ENCODE measurements at regions not wholly inside any gene's neighbourhood (a gene's known extent, or its start where the extent isn't known, plus 50 kb on each side); places are given as distances from the start of the nearest gene placed in this dataset.

GRCh38 chr20:11315525-11315924 lies 602.2 kb upstream of the BTBD3 start:
- H2AK5ac ChIP-seq (ENCODE audit: low read length, severe bottlenecking) = no peak overlapping the region
- H4K8ac ChIP-seq (ENCODE audit: low read length) = no peak overlapping the region
- no peak overlapping the region for H3K23ac ChIP-seq (ENCODE audit: low read length in 2 of 2)
- no peak overlapping the region for H3K4me2 ChIP-seq (ENCODE audit: low read length, poor library complexity, severe bottlenecking)
- no peak overlapping the region for H2AFZ ChIP-seq (ENCODE audit: low read depth, low read length)
- H3K4me3 ChIP-seq (ENCODE audit: insufficient read depth in 1 of 2, low read depth in 1 of 2, low read length in 2 of 2) = no peak overlapping the region
- no peaks in the 10 kb centered on the region for H3K27me3 ChIP-seq (ENCODE audit: control insufficient read depth in 1 of 2, insufficient read depth in 1 of 2, low read length in 2 of 2)
- H2BK120ac ChIP-seq (ENCODE audit: low read depth, low read length) = no peak overlapping the region
- H3K4me1 ChIP-seq (ENCODE audit: control insufficient read depth, insufficient read depth, low read depth, low read length) = no peaks in the 10 kb centered on the region
- no peak overlapping the region for H4K91ac ChIP-seq (ENCODE audit: low read length)
- H3K79me1 ChIP-seq (replicated peaks; ENCODE audit: low read length, poor library complexity, severe bottlenecking) = no peaks in the 10 kb centered on the region
- no peak overlapping the region for H2BK12ac ChIP-seq (ENCODE audit: low read length in 2 of 2)
- H3K27ac ChIP-seq (ENCODE audit: low read length, poor library complexity, severe bottlenecking) = peak overlapping the region; percentile 43
- no peak overlapping the region for H2BK15ac ChIP-seq (ENCODE audit: low read depth, poor library complexity, severe bottlenecking)
- DNase-seq = no peak
- no peak overlapping the region for H3K4ac ChIP-seq (ENCODE audit: low read depth in 1 of 2, low read length in 2 of 2)
- no peak overlapping the region for H3K14ac ChIP-seq (ENCODE audit: low read length in 2 of 2)
- peaks cover 11% of the 10 kb centered on the region for H3K9me3 ChIP-seq (ENCODE audit: control insufficient read depth, low read length)
- H3K36me3 ChIP-seq (ENCODE audit: control insufficient read depth in 1 of 2, insufficient read depth in 2 of 2, low read depth in 1 of 2, low read length in 2 of 2) = no peaks in the 10 kb centered on the region
- H3K9ac ChIP-seq (ENCODE audit: low read length) = no peak overlapping the region
- no peak overlapping the region for H2BK5ac ChIP-seq (ENCODE audit: low read depth, low read length, poor library complexity, severe bottlenecking)
- no CpG with 5 or more reads among the region's 2 CpGs for WGBS
- H3K18ac ChIP-seq (ENCODE audit: low read depth in 1 of 2, low read length in 2 of 2) = no peak overlapping the region

DNA sequence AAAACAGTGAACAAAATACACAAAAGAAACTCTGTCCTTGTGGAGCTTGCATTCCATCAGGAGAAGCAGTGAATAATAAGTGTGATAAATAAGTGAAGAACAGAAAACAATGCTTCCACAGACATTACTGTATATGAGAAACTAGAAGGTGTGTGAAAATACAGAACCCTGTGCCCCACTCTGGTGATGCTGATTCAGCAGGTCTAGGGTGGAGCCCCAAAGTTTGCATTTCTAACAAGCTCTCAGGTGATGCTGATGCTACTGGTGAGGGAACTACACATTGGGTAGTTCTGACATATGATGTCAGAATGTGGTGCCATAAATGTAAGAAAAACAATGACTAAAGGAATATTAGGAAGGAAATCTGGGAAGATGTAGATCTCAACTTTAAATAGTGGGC lies 601.4 kb upstream of the BTBD3 start:
- Histone ChIP-seq H2BK5ac (ENCODE audit: low read depth, low read length, poor library complexity, severe bottlenecking) (no peak overlapping the region), H3K18ac (ENCODE audit: low read depth in 1 of 2, low read length in 2 of 2) (no peak overlapping the region), H3K27ac (ENCODE audit: low read length, poor library complexity, severe bottlenecking) (peak overlapping the region; percentile 13), H3K9ac (ENCODE audit: low read length) (no peak overlapping the region), H3K14ac (ENCODE audit: low read length in 2 of 2) (no peak overlapping the region), H2AFZ (ENCODE audit: low read depth, low read length) (no peak overlapping the region), H3K36me3 (ENCODE audit: control insufficient read depth in 1 of 2, insufficient read depth in 2 of 2, low read depth in 1 of 2, low read length in 2 of 2) (no peaks in the 10 kb centered on the region), H3K27me3 (ENCODE audit: control insufficient read depth in 1 of 2, insufficient read depth in 1 of 2, low read length in 2 of 2) (no peaks in the 10 kb centered on the region), H3K79me1 (replicated peaks; ENCODE audit: low read length, poor library complexity, severe bottlenecking) (no peaks in the 10 kb centered on the region), H3K4me2 (ENCODE audit: low read length, poor library complexity, severe bottlenecking) (no peak overlapping the region), H3K4me1 (ENCODE audit: control insufficient read depth, insufficient read depth, low read depth, low read length) (no peaks in the 10 kb centered on the region), H3K23ac (ENCODE audit: low read length in 2 of 2) (no peak overlapping the region), H3K9me3 (ENCODE audit: control insufficient read depth, low read length) (peaks cover 16% of the 10 kb centered on the region), H4K91ac (ENCODE audit: low read length) (no peak overlapping the region), H2BK120ac (ENCODE audit: low read depth, low read length) (no peak overlapping the region), H4K8ac (ENCODE audit: low read length) (no peak overlapping the region), H2BK15ac (ENCODE audit: low read depth, poor library complexity, severe bottlenecking) (no peak overlapping the region), H3K4ac (ENCODE audit: low read depth in 1 of 2, low read length in 2 of 2) (no peak overlapping the region), H2BK12ac (ENCODE audit: low read length in 2 of 2) (no peak overlapping the region), H3K4me3 (ENCODE audit: insufficient read depth in 1 of 2, low read depth in 1 of 2, low read length in 2 of 2) (no peak overlapping the region), H2AK5ac (ENCODE audit: low read length, severe bottlenecking) (no peak overlapping the region)
- no peak for DNase-seq

GRCh38 chr20:11320033-11320432 lies 597.7 kb upstream of the BTBD3 start:
- H2BK12ac ChIP-seq (ENCODE audit: low read length in 2 of 2) = no peak overlapping the region
- H3K9ac ChIP-seq (ENCODE audit: low read length) = no peak overlapping the region
- no peak overlapping the region for H3K4me2 ChIP-seq (ENCODE audit: low read length, poor library complexity, severe bottlenecking)
- H3K27me3 ChIP-seq (ENCODE audit: control insufficient read depth in 1 of 2, insufficient read depth in 1 of 2, low read length in 2 of 2) = no peaks in the 10 kb centered on the region
- no peak overlapping the region for H2BK15ac ChIP-seq (ENCODE audit: low read depth, poor library complexity, severe bottlenecking)
- H3K14ac ChIP-seq (ENCODE audit: low read length in 2 of 2) = no peak overlapping the region
- H3K4me3 ChIP-seq (ENCODE audit: insufficient read depth in 1 of 2, low read depth in 1 of 2, low read length in 2 of 2) = no peak overlapping the region
- no peak overlapping the region for H3K18ac ChIP-seq (ENCODE audit: low read depth in 1 of 2, low read length in 2 of 2)
- no peak for DNase-seq
- no peak overlapping the region for H4K8ac ChIP-seq (ENCODE audit: low read length)
- no peak overlapping the region for H3K23ac ChIP-seq (ENCODE audit: low read length in 2 of 2)
- no peak overlapping the region for H2BK5ac ChIP-seq (ENCODE audit: low read depth, low read length, poor library complexity, severe bottlenecking)
- H3K27ac ChIP-seq (ENCODE audit: low read length, poor library complexity, severe bottlenecking) = no peak overlapping the region
- H4K91ac ChIP-seq (ENCODE audit: low read length) = no peak overlapping the region
- H3K9me3 ChIP-seq (ENCODE audit: control insufficient read depth, low read length) = peaks cover 27% of the 10 kb centered on the region
- no peaks in the 10 kb centered on the region for H3K36me3 ChIP-seq (ENCODE audit: control insufficient read depth in 1 of 2, insufficient read depth in 2 of 2, low read depth in 1 of 2, low read length in 2 of 2)
- H3K4ac ChIP-seq (ENCODE audit: low read depth in 1 of 2, low read length in 2 of 2) = no peak overlapping the region
- H2BK120ac ChIP-seq (ENCODE audit: low read depth, low read length) = no peak overlapping the region
- H3K4me1 ChIP-seq (ENCODE audit: control insufficient read depth, insufficient read depth, low read depth, low read length) = no peaks in the 10 kb centered on the region
- H2AK5ac ChIP-seq (ENCODE audit: low read length, severe bottlenecking) = no peak overlapping the region
- no peaks in the 10 kb centered on the region for H3K79me1 ChIP-seq (replicated peaks; ENCODE audit: low read length, poor library complexity, severe bottlenecking)
- no peak overlapping the region for H2AFZ ChIP-seq (ENCODE audit: low read depth, low read length)

DNA sequence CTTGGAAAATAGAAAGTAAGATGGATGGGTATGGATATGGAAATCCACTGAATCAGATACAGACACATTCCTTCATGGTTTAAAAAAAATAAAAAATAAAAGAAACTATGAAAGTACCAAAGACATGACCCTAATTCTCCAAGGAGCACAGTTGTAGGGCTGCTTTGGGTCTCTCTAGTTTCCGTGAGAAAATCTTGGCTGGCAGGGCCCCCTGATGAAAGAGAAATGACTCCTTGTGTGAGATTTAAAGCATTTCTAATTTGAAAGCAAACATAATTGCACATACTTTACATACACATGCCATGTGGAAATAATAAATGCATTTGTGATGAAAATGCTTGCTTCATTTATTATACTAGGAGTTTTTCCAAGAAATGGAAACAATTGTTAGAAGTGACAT lies 593.9 kb upstream of the BTBD3 start:
- 100% methylated on average over 1 of the region's 1 CpG for WGBS
- Histone ChIP-seq H3K23ac (ENCODE audit: low read length in 2 of 2) (no peak overlapping the region), H3K4ac (ENCODE audit: low read depth in 1 of 2, low read length in 2 of 2) (no peak overlapping the region), H3K9ac (ENCODE audit: low read length) (no peak overlapping the region), H3K9me3 (ENCODE audit: control insufficient read depth, low read length) (peaks cover 21% of the 10 kb centered on the region), H2AK5ac (ENCODE audit: low read length, severe bottlenecking) (no peak overlapping the region), H2BK12ac (ENCODE audit: low read length in 2 of 2) (no peak overlapping the region), H2BK120ac (ENCODE audit: low read depth, low read length) (no peak overlapping the region), H3K18ac (ENCODE audit: low read depth in 1 of 2, low read length in 2 of 2) (no peak overlapping the region), H3K4me3 (ENCODE audit: insufficient read depth in 1 of 2, low read depth in 1 of 2, low read length in 2 of 2) (no peak overlapping the region), H3K4me2 (ENCODE audit: low read length, poor library complexity, severe bottlenecking) (no peak overlapping the region), H4K8ac (ENCODE audit: low read length) (no peak overlapping the region), H2AFZ (ENCODE audit: low read depth, low read length) (no peak overlapping the region), H4K91ac (ENCODE audit: low read length) (no peak overlapping the region), H3K27me3 (ENCODE audit: control insufficient read depth in 1 of 2, insufficient read depth in 1 of 2, low read length in 2 of 2) (no peaks in the 10 kb centered on the region), H3K14ac (ENCODE audit: low read length in 2 of 2) (no peak overlapping the region), H3K36me3 (ENCODE audit: control insufficient read depth in 1 of 2, insufficient read depth in 2 of 2, low read depth in 1 of 2, low read length in 2 of 2) (no peaks in the 10 kb centered on the region), H2BK5ac (ENCODE audit: low read depth, low read length, poor library complexity, severe bottlenecking) (no peak overlapping the region), H2BK15ac (ENCODE audit: low read depth, poor library complexity, severe bottlenecking) (no peak overlapping the region), H3K79me1 (replicated peaks; ENCODE audit: low read length, poor library complexity, severe bottlenecking) (no peaks in the 10 kb centered on the region), H3K27ac (ENCODE audit: low read length, poor library complexity, severe bottlenecking) (no peak overlapping the region), H3K4me1 (ENCODE audit: control insufficient read depth, insufficient read depth, low read depth, low read length) (peaks cover under 1% of the 10 kb centered on the region)
- no peak for DNase-seq

All from mesenchymal stem cell (in vitro differentiated cells and primary cell).